Neuronal stem cell (in vitro differentiated cells): ENCODE measurements at regions not wholly inside any gene's neighbourhood (a gene's known extent, or its start where the extent isn't known, plus 50 kb on each side); places are given as distances from the start of the nearest gene placed in this dataset.
"Not testable (repeated sequence)": the region's sequence is repeated elsewhere in the genome, so short reads cannot be mapped to it uniquely, and the experiment has no call there.

Experiments
- DNase-seq: peaks from one replicate; pipeline ENCODE4 v3.0.0-alpha.2; 2013; ENCODE audit warnings: low spot score
- H2AFZ ChIP-seq: one replicate; pipeline ENCODE4 v1.6.1; 2013; ENCODE audit warnings: mild to moderate bottlenecking, low read length, inconsistent platforms
- H2AK5ac ChIP-seq: 2 replicates; pipeline ENCODE4 v1.6.1; 2013; ENCODE audit warnings: low read depth, mild to moderate bottlenecking, inconsistent platforms, low read length, moderate library complexity, mixed read lengths
- H2BK120ac ChIP-seq: 2 replicates; pipeline ENCODE4 v1.6.1; 2013; ENCODE audit warnings: low read depth, mild to moderate bottlenecking, inconsistent platforms, low read length, moderate library complexity, mixed read lengths
- H2BK12ac ChIP-seq: one replicate; pipeline ENCODE4 v1.6.1; 2013; ENCODE audit warnings: low read length, inconsistent platforms
- H2BK15ac ChIP-seq: 2 replicates; pipeline ENCODE4 v1.6.1; 2013; ENCODE audit warnings: mild to moderate bottlenecking, low read length, inconsistent platforms, mixed read lengths
- H2BK5ac ChIP-seq: one replicate; pipeline ENCODE4 v1.6.1; 2013; ENCODE audit warnings: inconsistent platforms, mild to moderate bottlenecking, low read length, moderate library complexity
- H3K14ac ChIP-seq: one replicate; pipeline ENCODE4 v1.6.1; 2013; ENCODE audit warnings: low read length, inconsistent platforms
- H3K18ac ChIP-seq: 2 replicates; pipeline ENCODE4 v1.6.1; 2013; ENCODE audit warnings: low read length, inconsistent platforms
- H3K23ac ChIP-seq: 2 replicates; pipeline ENCODE4 v1.6.1; 2013; ENCODE audit warnings: low read depth, mild to moderate bottlenecking, mixed read lengths, low read length, inconsistent platforms; ENCODE audit not compliant: poor library complexity
- H3K27ac ChIP-seq: replicated peaks from 3 replicates; pipeline ENCODE4 v1.5.1; 2013; ENCODE audit warnings: low read length, inconsistent platforms
- H3K27me3 ChIP-seq, 3 experiments: 2 replicates each; pipeline ENCODE4 v1.6.1; 2013; ENCODE audit warnings: low read length in 3 of 3, mild to moderate bottlenecking in 2 of 3, inconsistent platforms in 1 of 3, low read depth in 1 of 3, mixed read lengths in 1 of 3, moderate library complexity in 1 of 3; ENCODE audit not compliant: control insufficient read depth in 3 of 3, insufficient read depth in 3 of 3
- H3K36me3 ChIP-seq, 2 donors: replicated peaks in 1 of 2; 2 replicates each; pipeline ENCODE4 v1.6.1; 2013; ENCODE audit warnings: low read length in 2 of 2; ENCODE audit not compliant: control insufficient read depth in 2 of 2, insufficient read depth in 2 of 2
- H3K4ac ChIP-seq: 2 replicates; pipeline ENCODE4 v1.6.1; 2013; ENCODE audit warnings: inconsistent platforms, mild to moderate bottlenecking, low read length, moderate library complexity
- H3K4me1 ChIP-seq, 2 donors: 1 replicate in 1 of 2; 2 replicates in 1 of 2; pipeline ENCODE4 v1.6.1; 2013; ENCODE audit warnings: low read length in 2 of 2, low read depth in 1 of 2; ENCODE audit not compliant: control insufficient read depth in 2 of 2, insufficient read depth in 1 of 2
- H3K4me2 ChIP-seq: one replicate; pipeline ENCODE4 v1.6.1; 2013; ENCODE audit warnings: mild to moderate bottlenecking, low read length, inconsistent platforms; ENCODE audit not compliant: insufficient read depth, poor library complexity, severe bottlenecking
- H3K4me3 ChIP-seq, 2 donors: 2 replicates each; pipeline ENCODE4 v1.5.1; 2013; ENCODE audit warnings: low read length in 2 of 2, mild to moderate bottlenecking in 2 of 2, inconsistent platforms in 1 of 2, moderate library complexity in 1 of 2
- H3K79me1 ChIP-seq: one replicate; pipeline ENCODE4 v1.6.1; 2013; ENCODE audit warnings: low read depth, mild to moderate bottlenecking, inconsistent platforms, low read length, moderate library complexity
- H3K9ac ChIP-seq: one replicate; pipeline ENCODE4 v1.6.1; 2013; ENCODE audit warnings: mild to moderate bottlenecking, low read depth, low read length, inconsistent platforms; ENCODE audit not compliant: poor library complexity
- H3K9me3 ChIP-seq, 2 donors: replicated peaks in 1 of 2; 2 replicates each; pipeline versions ENCODE3 to v1.6.1; 2013; ENCODE audit warnings: low read length in 2 of 2, mild to moderate bottlenecking in 2 of 2, inconsistent platforms in 1 of 2, low read depth in 1 of 2, mixed read lengths in 1 of 2, moderate library complexity in 1 of 2; ENCODE audit not compliant: control insufficient read depth in 2 of 2, insufficient read depth in 1 of 2
- H4K8ac ChIP-seq: one replicate; pipeline ENCODE4 v1.6.1; 2013; ENCODE audit warnings: low read depth, mild to moderate bottlenecking, inconsistent platforms, low read length, moderate library complexity
- H4K91ac ChIP-seq: one replicate; pipeline ENCODE4 v1.6.1; 2013; ENCODE audit warnings: low read length, low read depth, mild to moderate bottlenecking, inconsistent platforms; ENCODE audit not compliant: poor library complexity
- WGBS, 2 donors: extraction: QIAGEN DNeasy Blood & Tissue Kit; methylation state at CpG; one replicate each; pipeline ENCODE4 v1.1.7; 2013; ENCODE audit warnings: missing lambda C conversion rate in 2 of 2, mixed read lengths in 1 of 2; ENCODE audit not compliant: insufficient read length in 2 of 2, insufficient replicate concordance in 1 of 2; ENCODE audit errors: extremely low coverage in 2 of 2; 5-methylcytosine and 5-hydroxymethylcytosine counted together

- not testable (repeated sequence) for H3K4me1 ChIP-seq, H4K8ac ChIP-seq, H3K23ac ChIP-seq, H2AK5ac ChIP-seq, H2AFZ ChIP-seq, DNase-seq, H2BK15ac ChIP-seq, H2BK120ac ChIP-seq, H3K18ac ChIP-seq, H3K4ac ChIP-seq, H3K27me3 ChIP-seq, H3K4me2 ChIP-seq, H2BK5ac ChIP-seq, H3K79me1 ChIP-seq, H3K27ac ChIP-seq, H2BK12ac ChIP-seq, H3K9ac ChIP-seq, H3K36me3 ChIP-seq, H3K14ac ChIP-seq, H3K9me3 ChIP-seq, H3K4me3 ChIP-seq, H4K91ac ChIP-seq
- WGBS, 2 donors, result no CpG with 5 or more reads among the region's 6 CpGs
These were observed 84.9 kb downstream of the NPIPA7 start for GRCh38 chr16:16463792-16464191.

GRCh38 chr16:16488919-16489318, 110.0 kb downstream of the NPIPA7 start:
- H2AK5ac ChIP-seq, H3K9me3 ChIP-seq, H2AFZ ChIP-seq, H3K14ac ChIP-seq, H4K8ac ChIP-seq, H3K18ac ChIP-seq, H3K4me1 ChIP-seq, H2BK120ac ChIP-seq, H2BK5ac ChIP-seq, H3K36me3 ChIP-seq, H4K91ac ChIP-seq, H3K4me3 ChIP-seq, H3K4me2 ChIP-seq, H2BK15ac ChIP-seq, H3K9ac ChIP-seq, DNase-seq, H3K4ac ChIP-seq, H3K27me3 ChIP-seq, H2BK12ac ChIP-seq, H3K23ac ChIP-seq, H3K79me1 ChIP-seq, H3K27ac ChIP-seq: not testable (repeated sequence)
- no CpG with 5 or more reads among the region's 4 CpGs for WGBS, 2 donors

GRCh38 chr16:16489466-16489865, 110.5 kb downstream of the NPIPA7 start:
- not testable (repeated sequence) for H3K4ac ChIP-seq, H3K14ac ChIP-seq, H2BK5ac ChIP-seq, H4K8ac ChIP-seq, H3K9ac ChIP-seq, H3K23ac ChIP-seq, H3K4me3 ChIP-seq, H2AK5ac ChIP-seq, H3K27me3 ChIP-seq, H3K36me3 ChIP-seq, H3K18ac ChIP-seq, H3K4me2 ChIP-seq, H3K27ac ChIP-seq, DNase-seq, H2BK12ac ChIP-seq, H2BK120ac ChIP-seq, H2BK15ac ChIP-seq, H4K91ac ChIP-seq, H3K9me3 ChIP-seq, H3K79me1 ChIP-seq, H3K4me1 ChIP-seq, H2AFZ ChIP-seq
- WGBS, 2 donors, result no CpG with 5 or more reads among the region's 15 CpGs

GRCh38 chr16:16494114-16494513, 115.2 kb downstream of the NPIPA7 start:
- H3K4me2 ChIP-seq, H2BK12ac ChIP-seq, H3K23ac ChIP-seq, H3K27ac ChIP-seq, H2BK5ac ChIP-seq, H2AFZ ChIP-seq, DNase-seq, H3K9ac ChIP-seq, H3K4me1 ChIP-seq, H4K8ac ChIP-seq, H3K9me3 ChIP-seq, H2BK15ac ChIP-seq, H3K4me3 ChIP-seq, H4K91ac ChIP-seq, H3K27me3 ChIP-seq, H3K18ac ChIP-seq, H3K14ac ChIP-seq, H2BK120ac ChIP-seq, H3K79me1 ChIP-seq, H3K36me3 ChIP-seq, H3K4ac ChIP-seq, H2AK5ac ChIP-seq: not testable (repeated sequence)
- no CpG with 5 or more reads among the region's 8 CpGs for WGBS, 2 donors
